HG03159 (cell line): ENCODE measurements at regions not wholly inside any gene's neighbourhood (a gene's known extent, or its start where the extent isn't known, plus 50 kb on each side); places are given as distances from the start of the nearest gene placed in this dataset.
"Not testable (repeated sequence)": the region's sequence is repeated elsewhere in the genome, so short reads cannot be mapped to it uniquely, and the experiment has no call there.

Source experiments
- ATAC-seq: cut with Tn5 transposase; IDR thresholded peaks from one replicate; pipeline ENCODE4 v1.9.1; 2021; ENCODE audit warnings: mild to moderate bottlenecking, moderate library complexity; ENCODE audit not compliant: unreplicated experiment

GRCh38 chr12:90515199-90516175 is 439.5 kb downstream of the CCER1 start:
- peak; percentile 95 for ATAC-seq

GRCh38 chr12:90514325-90514724 is 440.7 kb downstream of the CCER1 start:
- ATAC-seq = no peak

DNA sequence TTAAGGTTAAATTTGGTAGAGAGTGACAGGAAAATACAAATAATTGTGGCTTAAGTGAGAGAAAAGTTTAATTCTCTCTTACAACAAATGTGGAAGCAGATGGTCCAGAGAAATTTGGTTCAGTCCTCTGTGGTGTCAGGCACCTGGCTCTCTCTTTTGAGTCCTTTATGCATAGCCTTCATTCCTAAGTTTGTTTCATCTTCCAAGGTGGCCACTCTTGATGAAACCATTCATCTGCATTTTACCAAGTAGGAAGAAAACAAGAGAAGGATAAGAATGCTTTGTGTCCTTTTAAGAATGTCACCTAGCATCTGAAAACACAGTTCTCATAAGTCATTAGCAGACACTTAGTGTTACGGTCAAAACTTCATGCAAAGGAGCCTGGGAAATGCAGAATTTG is 442.5 kb downstream of the CCER1 start:
- no peak for ATAC-seq

DNA sequence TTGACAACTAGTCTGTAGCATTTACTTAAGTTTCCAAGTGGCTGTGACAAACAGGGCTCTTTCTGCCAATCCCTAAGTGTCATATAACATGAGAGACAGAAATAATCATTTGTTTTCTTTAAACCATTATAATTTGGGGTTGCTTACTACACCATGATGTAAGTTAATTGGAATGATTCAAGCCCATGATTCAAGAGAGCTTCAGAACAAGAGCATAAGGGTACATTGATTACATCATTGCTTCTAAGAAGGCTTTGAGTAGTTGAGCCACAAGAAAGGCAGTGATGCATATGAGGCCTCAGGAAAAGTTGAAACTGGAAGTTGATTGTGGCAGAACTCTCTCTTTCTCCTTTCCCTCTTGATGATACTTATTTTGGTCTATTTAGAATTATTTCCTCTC is 444.0 kb downstream of the CCER1 start:
- no peak for ATAC-seq

- no peak for ATAC-seq
Observed at GRCh38 chr12:90504806-90505205, 450.2 kb downstream of the CCER1 start.

GRCh38 chr12:90502070-90502469 is 452.9 kb downstream of the CCER1 start:
- no peak for ATAC-seq

- ATAC-seq = no peak
Observed at GRCh38 chr12:90501412-90501811, 453.6 kb downstream of the CCER1 start.

- ATAC-seq = no peak
Observed at GRCh38 chr12:90499795-90500194, 455.2 kb downstream of the CCER1 start.

- no peak for ATAC-seq
Observed at GRCh38 chr12:90497923-90498545, 456.9 kb downstream of the CCER1 start.

DNA sequence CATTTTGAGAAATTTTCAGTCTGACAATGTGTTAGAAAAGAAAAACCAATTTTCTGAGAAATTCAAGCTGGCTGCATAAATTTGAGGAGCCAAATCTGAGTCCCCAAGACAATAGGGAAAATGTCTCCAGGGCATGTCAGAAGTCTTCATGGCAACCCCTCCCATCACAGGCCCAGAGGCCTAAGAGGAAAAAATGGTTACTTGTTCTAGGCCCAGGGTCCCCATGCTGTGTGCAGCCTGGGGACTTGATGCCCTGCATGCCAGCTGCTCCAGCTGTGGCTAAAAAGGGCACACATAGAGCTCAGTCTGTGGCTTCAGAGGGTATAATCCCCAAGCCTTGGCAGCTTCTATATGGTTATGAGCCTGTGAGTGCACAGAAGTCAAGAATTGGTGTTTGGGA is 464.6 kb downstream of the CCER1 start:
- no peak for ATAC-seq

GRCh38 chr12:90489141-90489540 is 465.8 kb downstream of the CCER1 start:
- ATAC-seq = no peak

GRCh38 chr12:90485560-90485959 is 469.4 kb downstream of the CCER1 start:
- no peak for ATAC-seq

GRCh38 chr12:90484094-90484493 is 470.9 kb downstream of the CCER1 start:
- ATAC-seq = no peak

DNA sequence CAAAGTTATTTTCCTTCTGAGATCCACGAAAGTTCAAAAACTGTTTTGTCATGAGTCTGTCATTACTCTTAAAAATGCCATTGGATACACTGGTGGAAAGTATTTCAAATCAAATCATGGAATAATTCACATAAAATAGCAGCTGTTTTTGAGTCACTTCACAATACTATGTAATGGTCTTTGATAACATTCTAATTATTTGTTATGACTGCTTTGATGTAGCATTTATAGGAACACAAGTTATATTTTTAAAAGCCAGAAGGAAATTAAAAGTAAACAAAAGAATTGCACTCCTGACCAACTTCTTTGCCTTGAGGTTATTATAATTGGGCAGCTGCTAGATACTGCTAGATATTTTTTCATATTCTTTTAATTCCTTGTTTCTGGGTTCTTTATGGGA is 473.2 kb downstream of the CCER1 start:
- ATAC-seq = no peak

GRCh38 chr12:90479237-90479636 is 475.7 kb downstream of the CCER1 start:
- no peak for ATAC-seq

DNA sequence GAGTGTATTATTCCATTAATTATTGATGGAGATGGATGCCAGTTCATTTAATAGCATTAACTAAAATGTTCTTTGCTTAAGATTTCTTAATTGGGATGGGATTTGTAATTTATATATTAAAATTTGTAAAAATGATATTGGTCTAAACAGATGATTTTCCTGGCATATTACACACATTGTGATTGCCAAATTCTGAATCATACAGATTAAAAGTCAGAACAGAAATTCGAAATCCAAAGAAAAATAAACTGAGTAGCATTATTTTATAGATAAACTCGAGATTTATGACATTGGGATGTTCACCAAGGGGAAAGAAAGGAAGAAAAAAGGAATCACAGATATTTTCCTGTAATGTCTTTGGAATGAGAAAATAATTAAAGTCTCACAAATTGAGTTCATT is 481.1 kb downstream of the CCER1 start:
- ATAC-seq = no peak

DNA sequence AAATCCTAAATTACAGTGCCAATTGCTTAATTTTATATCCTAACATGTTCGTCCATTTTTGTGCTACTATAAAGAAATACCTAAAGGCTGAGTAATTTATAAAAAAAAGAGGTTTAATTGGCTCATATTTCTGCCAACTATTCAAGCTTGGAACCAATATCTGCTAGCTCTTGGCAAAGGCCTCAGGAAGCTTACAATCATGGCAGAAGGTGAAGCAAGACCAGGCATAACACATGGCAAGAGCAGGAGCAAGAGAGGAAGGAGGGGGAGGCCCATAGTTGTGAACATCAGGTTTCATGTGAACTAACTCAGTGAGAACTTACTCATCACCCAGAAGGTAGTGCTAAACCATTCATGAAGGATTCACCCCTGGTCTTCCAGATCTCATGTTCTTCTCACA is 494.3 kb downstream of the CCER1 start:
- ATAC-seq = no peak

DNA sequence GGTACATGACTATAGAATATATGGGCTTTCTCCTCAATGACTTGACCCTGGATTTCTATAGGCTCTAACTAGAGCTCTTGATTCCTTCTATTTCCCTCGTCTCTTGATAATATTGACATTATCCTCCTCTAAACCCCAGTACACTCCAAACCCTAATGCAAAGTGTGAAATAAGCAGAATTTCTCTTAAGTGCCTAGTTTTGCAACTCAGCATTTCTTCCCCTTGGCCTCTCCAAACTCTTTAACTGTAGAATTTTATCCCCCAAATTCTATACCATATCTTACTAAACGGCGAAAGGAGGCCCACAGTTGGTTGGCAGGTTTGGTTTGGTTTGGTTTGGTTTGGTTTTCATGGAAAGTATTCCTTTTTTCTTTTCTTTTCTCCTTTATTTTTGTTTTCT is 498.7 kb downstream of the CCER1 start:
- ATAC-seq = no peak

DNA sequence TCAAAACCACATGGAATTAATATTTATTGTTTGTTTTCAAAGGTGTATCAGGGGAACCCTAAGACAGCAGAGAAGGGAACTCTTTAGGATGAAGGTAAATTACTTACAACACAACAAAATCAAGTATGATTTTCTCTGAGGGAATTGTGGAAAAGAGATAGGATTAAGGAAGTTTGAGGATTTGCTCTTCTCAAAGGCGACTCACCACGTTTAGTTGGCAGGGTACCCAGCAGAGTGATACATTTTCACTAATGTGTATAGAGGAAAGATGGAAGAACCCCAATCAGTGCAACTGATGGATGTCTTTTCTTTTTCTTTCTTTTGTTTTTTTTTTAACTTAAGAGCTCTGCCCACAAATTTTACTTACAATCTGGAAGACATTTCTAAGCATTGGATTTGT is 499.2 kb downstream of the CCER1 start:
- no peak for ATAC-seq

GRCh38 chr12:90449611-90450010 is 505.4 kb downstream of the CCER1 start:
- ATAC-seq = no peak

DNA sequence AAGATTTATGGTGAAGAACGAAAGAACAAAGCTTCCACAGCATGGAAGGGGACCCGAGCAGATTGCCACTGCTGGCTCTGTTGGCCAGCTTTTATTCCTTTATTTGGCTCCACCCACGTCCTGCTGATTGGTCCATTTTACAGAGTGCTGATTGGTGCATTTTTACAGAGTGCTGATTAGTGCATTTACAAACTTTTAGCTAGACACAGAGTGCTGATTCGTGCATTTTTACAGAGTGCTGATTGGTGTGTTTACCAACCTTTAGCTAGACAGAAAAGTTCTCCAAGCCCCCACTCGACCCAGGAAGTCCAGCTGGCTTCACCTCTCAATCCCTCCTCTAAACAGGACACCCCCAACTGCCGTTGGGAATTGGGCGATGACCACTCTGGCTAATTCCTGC is 511.5 kb downstream of the CCER1 start:
- ATAC-seq = not testable (repeated sequence)

DNA sequence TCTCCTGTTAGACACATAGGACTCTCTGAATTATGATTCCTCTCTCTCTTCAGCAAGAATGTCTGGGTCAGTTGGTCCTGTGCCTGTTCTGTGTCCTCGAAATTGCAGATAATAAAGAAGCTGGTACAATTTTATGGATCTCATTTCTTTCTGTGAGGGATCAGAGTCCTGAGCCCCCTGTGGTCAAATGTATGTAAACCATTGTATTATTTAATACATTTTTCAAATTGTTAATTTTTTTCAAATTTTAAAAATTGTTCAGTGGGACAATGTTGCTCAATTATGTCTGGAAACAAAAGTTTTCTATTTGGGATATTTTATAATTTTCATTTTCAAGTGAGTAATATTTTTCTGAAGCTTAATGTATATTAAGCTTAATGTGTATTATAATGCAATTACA is 513.5 kb downstream of the CCER1 start:
- no peak for ATAC-seq
